ENCODE measurements at regions not wholly inside any gene's neighbourhood (a gene's known extent, or its start where the extent isn't known, plus 50 kb on each side); places are given as distances from the start of the nearest gene placed in this dataset.

- DNase-seq: no peak
Observed at GRCh38 chr3:43865887-43866528, 175.3 kb downstream of the ABHD5 start.

GRCh38 chr3:43866529-43867353 is 176.0 kb downstream of the ABHD5 start:
- DNase-seq: no peak

- no peak for DNase-seq
Observed at GRCh38 chr3:43867436-43868072, 176.8 kb downstream of the ABHD5 start.

GRCh38 chr3:43869491-43869890 is 178.8 kb downstream of the ABHD5 start:
- DNase-seq: no peak

- peak in 10 of 56 donors; percentile 4 to 52 (median 23) for DNase-seq
Observed at GRCh38 chr3:43870120-43870519, 179.4 kb downstream of the ABHD5 start.

- DNase-seq: no peak
Observed at GRCh38 chr3:43870844-43871626, 180.3 kb downstream of the ABHD5 start.

- DNase-seq: no peak
Observed at GRCh38 chr3:43871627-43872245, 181.0 kb downstream of the ABHD5 start.

- DNase-seq: no peak
Observed at GRCh38 chr3:43872301-43872700, 181.6 kb downstream of the ABHD5 start.

GRCh38 chr3:43872901-43873300 is 182.2 kb downstream of the ABHD5 start:
- peak in 10 of 56 donors; percentile 6 to 48 (median 28) for DNase-seq

GRCh38 chr3:43873723-43874122 is 183.0 kb downstream of the ABHD5 start:
- no peak for DNase-seq

GRCh38 chr3:43874290-43874689 is 183.6 kb downstream of the ABHD5 start:
- no peak for DNase-seq

GRCh38 chr3:43874731-43875130 is 184.0 kb downstream of the ABHD5 start:
- no peak for DNase-seq

GRCh38 chr3:43876648-43877047 is 185.9 kb downstream of the ABHD5 start:
- no peak for DNase-seq

GRCh38 chr3:43879166-43879565 is 188.4 kb downstream of the ABHD5 start:
- DNase-seq: no peak

GRCh38 chr3:43882976-43883680 is 192.4 kb downstream of the ABHD5 start:
- DNase-seq: no peak

GRCh38 chr3:43883729-43884396 is 193.1 kb downstream of the ABHD5 start:
- peak in 9 of 56 donors; percentile 4 to 30 (median 16) for DNase-seq

- DNase-seq: no peak
Observed at GRCh38 chr3:43884581-43884980, 193.8 kb downstream of the ABHD5 start.

GRCh38 chr3:43885908-43886618 is 195.3 kb downstream of the ABHD5 start:
- no peak for DNase-seq

- no peak for DNase-seq
Observed at GRCh38 chr3:43892061-43892460, 201.3 kb downstream of the ABHD5 start.
